CD1c-positive myeloid dendritic cell (primary cell): ENCODE measurements at regions not wholly inside any gene's neighbourhood (a gene's known extent, or its start where the extent isn't known, plus 50 kb on each side); places are given as distances from the start of the nearest gene placed in this dataset.
"Not testable (repeated sequence)": the region's sequence is repeated elsewhere in the genome, so short reads cannot be mapped to it uniquely, and the experiment has no call there.

ENCODE experiments used
- DNase-seq: peaks from one replicate; pipeline ENCODE4 v3.0.0-alpha.2; 2016; ENCODE audit errors: extremely low spot score

- no peak for DNase-seq
Observed at GRCh38 chr1:182166321-182166720, 104.8 kb upstream of the ZNF648 start.

GRCh38 chr1:182164273-182164672 lies 102.8 kb upstream of the ZNF648 start:
- DNase-seq = no peak

DNA sequence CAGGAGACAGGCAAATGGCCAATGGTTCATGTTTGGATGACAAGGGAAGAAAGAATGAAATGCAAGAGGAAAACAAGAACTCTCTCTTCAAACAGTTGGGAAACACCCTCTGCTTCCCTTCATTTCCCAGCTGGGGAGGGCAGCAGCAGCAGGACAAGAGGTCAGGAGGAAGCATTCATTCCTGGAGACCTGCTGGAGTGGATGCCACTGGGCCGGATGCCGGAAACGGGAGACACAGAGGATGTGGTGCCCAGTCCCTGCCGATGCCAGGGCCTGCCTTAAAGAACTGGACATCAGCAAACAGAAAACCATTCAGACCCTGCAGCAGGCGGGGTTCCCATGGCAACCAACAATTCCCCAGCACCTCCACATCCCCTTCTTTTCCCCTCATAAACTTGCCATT lies 102.3 kb upstream of the ZNF648 start:
- DNase-seq = no peak

GRCh38 chr1:182159443-182159842 lies 97.9 kb upstream of the ZNF648 start:
- no peak for DNase-seq

- no peak for DNase-seq
Observed at GRCh38 chr1:182157187-182157586, 95.7 kb upstream of the ZNF648 start.

- not testable (repeated sequence) for DNase-seq
Observed at GRCh38 chr1:182154425-182154824, 92.9 kb upstream of the ZNF648 start.

DNA sequence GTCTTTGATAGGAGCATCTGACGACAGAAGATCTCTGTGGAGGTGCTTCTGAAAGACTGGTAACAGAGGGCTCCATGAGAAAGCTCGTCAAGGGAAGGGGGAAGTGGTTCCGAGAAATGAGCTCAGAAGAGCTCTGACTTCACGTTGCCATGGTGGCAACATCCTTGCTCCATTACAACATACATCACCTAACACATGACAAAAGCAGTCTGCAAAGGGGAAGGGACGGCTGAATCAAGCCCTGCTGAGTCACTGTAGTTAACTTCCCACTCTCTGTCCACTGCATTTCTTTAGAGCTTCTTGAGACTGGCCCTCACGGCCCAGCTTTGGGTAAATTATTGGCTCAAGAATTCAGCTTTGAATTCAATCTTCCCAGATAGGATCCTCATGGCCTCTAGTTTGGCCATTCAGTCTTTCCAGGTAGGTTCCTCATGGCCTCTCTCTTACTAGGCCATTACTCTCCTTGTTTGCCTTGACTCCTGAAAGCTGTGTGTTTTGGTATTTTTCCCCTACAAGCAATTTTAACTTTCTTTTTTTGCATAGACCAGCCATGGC lies 88.0 kb upstream of the ZNF648 start:
- DNase-seq = peak; percentile 97

- no peak for DNase-seq
Observed at GRCh38 chr1:182147951-182148350, 86.4 kb upstream of the ZNF648 start.

- peak; percentile 95 for DNase-seq
Observed at GRCh38 chr1:182147136-182147820, 85.8 kb upstream of the ZNF648 start.

DNA sequence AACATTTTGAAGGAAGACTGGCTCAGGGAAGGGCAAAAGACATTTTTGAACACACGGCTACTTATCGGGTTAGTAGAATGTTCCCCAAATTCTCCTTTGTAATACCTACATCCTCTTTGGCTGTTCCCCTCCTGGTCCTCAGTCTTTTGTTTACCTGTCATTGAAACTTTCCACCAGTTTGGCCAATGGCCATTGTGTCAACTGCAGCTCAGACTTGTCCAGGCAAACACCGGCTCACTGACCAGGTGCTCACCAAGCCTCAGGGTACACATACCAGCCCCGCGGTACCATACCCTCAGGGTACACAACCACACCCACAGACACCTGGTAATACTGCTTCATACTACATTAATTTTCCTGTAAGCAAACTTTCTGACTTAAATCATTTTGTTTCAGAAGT lies 84.8 kb upstream of the ZNF648 start:
- peak; percentile 37 for DNase-seq

GRCh38 chr1:182145441-182145840 lies 83.9 kb upstream of the ZNF648 start:
- peak; percentile 43 for DNase-seq

- no peak for DNase-seq
Observed at GRCh38 chr1:182144646-182145030, 83.1 kb upstream of the ZNF648 start.

DNA sequence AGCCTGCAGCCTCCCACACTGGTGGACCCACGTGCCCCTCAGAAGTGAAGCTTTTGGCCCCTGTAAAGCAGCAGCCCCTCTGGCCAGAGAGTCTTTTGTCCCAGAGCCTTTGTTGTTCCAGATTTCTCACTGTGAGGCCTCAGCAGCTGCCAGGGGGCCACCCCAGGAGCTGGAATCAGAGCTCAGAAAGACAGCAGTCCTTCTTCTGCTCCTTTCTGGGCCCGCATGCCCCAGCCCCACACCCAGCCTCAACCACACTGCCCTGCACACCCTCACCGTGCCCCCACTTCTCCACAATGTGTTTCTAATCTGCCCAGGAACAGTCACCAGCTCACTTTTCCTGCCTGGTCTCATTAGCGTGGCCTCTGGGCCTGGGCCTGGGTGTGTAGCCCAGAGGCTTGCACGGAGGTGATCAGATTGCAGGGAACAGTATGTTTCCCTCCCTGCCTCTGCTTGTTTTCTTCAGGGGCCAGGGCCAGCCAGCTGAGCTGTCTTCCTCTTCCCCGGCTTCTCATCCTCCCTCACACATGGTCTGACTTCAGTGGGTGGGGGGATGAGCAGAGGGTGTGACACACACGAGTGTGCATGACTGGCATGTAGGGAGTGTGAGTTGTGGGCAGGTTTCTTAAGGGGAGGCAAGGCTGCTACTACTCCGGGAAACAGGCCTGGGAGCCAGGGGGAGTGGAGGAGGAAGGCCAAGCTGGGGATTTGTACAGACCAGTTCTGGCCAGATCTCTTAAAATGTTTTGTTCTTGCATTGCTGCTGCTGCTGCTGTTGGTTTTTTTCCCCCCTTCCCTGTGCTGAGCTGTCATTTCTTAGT lies 82.5 kb upstream of the ZNF648 start:
- peak; percentile 78 for DNase-seq

DNA sequence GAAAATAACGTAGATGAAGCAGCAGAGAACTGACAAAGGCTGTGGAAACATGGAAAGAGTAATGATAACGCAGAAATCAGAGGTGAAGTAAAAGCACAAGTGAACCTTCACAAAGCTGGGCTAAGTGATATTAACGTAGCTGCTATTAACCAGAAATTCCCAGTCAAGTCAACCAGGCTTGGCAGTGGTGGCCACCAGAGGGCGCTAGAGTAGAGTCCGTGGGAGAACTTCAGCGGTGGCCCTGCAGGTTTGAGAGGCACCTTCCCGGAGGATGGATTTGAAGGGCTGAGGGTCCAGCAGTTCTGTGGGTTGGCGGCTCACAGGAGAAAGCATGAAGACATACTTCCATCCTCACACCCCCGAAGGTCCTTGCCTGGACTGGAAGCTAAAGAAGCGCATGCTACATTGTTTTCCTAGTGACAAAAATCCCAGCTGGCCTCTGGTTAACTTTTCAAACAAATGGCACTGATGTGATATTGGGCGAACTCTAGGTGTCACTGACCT lies 81.7 kb upstream of the ZNF648 start:
- peak; percentile 93 for DNase-seq

DNA sequence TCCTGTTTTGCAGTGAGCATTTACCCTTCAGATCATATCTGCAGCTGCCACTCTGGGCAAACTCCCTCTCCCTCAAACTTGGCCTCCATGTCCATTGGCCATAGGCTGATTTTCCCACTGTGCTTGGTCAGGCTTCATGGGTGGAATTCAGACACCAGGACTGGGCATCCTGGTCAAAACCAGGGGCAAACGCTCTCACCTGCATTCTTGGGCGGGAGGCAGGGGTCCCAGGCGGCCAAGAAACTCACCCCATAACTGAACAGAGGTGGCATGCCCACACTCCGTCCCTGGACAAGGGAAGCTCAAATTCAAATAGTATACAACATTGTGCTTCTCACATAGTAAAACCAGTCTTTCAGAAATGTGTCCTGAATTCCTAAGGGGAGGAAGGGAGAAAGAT lies 81.1 kb upstream of the ZNF648 start:
- no peak for DNase-seq

- DNase-seq = no peak
Observed at GRCh38 chr1:182141040-182141439, 79.5 kb upstream of the ZNF648 start.

DNA sequence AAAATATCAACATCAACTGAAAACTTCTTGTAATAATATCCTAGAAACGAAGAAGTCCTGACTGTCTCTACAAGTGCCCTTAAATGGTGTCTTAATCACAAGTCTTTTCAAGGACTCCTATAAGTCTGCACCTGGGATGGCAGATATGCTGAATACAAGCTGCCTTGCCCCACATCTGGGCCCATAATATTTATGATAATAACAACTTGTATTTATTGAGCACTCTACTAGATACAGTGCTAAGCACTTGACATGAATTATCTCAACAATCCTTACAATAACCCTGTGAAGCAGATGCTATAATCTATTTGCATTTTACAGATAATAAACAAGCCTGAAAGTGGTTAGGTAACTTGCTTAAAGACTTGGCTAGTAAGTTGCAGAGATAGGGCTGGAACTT lies 78.0 kb upstream of the ZNF648 start:
- DNase-seq = no peak

GRCh38 chr1:182137546-182137945 lies 76.0 kb upstream of the ZNF648 start:
- DNase-seq = no peak

- DNase-seq = no peak
Observed at GRCh38 chr1:182135946-182136345, 74.4 kb upstream of the ZNF648 start.

GRCh38 chr1:182134257-182134656 lies 72.7 kb upstream of the ZNF648 start:
- DNase-seq = no peak

GRCh38 chr1:182133181-182133580 lies 71.7 kb upstream of the ZNF648 start:
- DNase-seq = no peak

DNA sequence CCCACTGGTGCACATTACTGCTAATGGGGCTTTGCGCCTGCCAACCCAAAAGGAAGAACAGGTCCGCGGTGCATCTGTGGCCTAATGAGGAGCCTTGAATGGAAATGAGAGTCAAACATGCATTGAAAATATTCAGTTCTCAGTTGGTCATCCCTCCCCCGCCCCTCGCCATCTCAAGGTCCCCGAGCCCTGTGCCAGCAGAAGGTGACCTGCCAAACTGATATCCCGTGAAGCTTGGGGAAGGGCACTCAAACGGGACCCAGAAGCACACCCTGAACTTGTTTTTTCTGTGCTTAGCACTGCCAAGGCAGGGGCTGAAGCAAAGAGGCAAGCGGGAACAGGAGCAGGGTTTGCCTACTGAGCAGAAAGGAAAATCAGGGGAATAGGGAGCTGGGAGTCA lies 67.9 kb upstream of the ZNF648 start:
- no peak for DNase-seq

DNA sequence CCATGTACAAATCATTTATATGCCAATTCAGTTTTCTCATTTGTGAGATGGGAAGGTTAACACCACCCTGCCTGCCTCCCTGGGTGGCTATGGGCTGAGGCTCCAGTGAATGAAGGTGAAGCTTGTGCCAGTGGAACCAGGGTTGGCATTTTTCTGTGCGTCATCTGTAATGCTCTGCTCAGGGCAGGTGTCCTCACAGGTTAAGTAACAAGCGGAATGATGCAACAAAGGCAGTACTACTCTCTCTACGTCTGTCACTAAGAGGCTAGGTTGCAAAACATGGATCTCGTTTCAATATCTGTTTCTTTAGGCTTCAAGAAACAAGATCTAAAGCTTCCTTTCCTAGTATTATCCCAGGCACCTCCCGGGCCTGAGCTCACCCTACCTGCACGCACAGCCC lies 67.0 kb upstream of the ZNF648 start:
- no peak for DNase-seq
